ENCODE measurements at regions not wholly inside any gene's neighbourhood (a gene's known extent, or its start where the extent isn't known, plus 50 kb on each side); places are given as distances from the start of the nearest gene placed in this dataset.

GRCh38 chr18:68323921-68324320 is 391.0 kb downstream of the TMX3 start:
- no peak for TF ChIP-seq CTCF (IDR thresholded peaks at IDR 0.05; ENCODE audit: low read depth, low read length, missing control alignments)
- no peak for DNase-seq (ENCODE audit: extremely low read depth, low read depth)
- H3K4me3 ChIP-seq (replicated peaks; ENCODE audit: low read depth, low read length), result no peak overlapping the region

GRCh38 chr18:68316636-68317035 is 398.3 kb downstream of the TMX3 start:
- peak overlapping the region; percentile 16 for H3K4me3 ChIP-seq (replicated peaks; ENCODE audit: low read depth, low read length)
- no peak for TF ChIP-seq CTCF (IDR thresholded peaks at IDR 0.05; ENCODE audit: low read depth, low read length, missing control alignments)
- no peak for DNase-seq (ENCODE audit: extremely low read depth, low read depth)

- no peak overlapping the region for H3K4me3 ChIP-seq (replicated peaks; ENCODE audit: low read depth, low read length)
- peak; percentile 10 for DNase-seq (ENCODE audit: extremely low read depth, low read depth)
- TF ChIP-seq CTCF (IDR thresholded peaks at IDR 0.05; ENCODE audit: low read depth, low read length, missing control alignments), result no peak
Measured at GRCh38 chr18:68314403-68314802, 400.5 kb downstream of the TMX3 start.

GRCh38 chr18:68301441-68301840 is 413.5 kb downstream of the TMX3 start:
- TF ChIP-seq CTCF (IDR thresholded peaks at IDR 0.05; ENCODE audit: low read depth, low read length, missing control alignments), result no peak
- no peak overlapping the region for H3K4me3 ChIP-seq (replicated peaks; ENCODE audit: low read depth, low read length)
- no peak for DNase-seq (ENCODE audit: extremely low read depth, low read depth)

- DNase-seq (ENCODE audit: extremely low read depth, low read depth), result no peak
- TF ChIP-seq CTCF (IDR thresholded peaks at IDR 0.05; ENCODE audit: low read depth, low read length, missing control alignments), result no peak
- H3K4me3 ChIP-seq (replicated peaks; ENCODE audit: low read depth, low read length), result no peak overlapping the region
Measured at GRCh38 chr18:68299906-68300305, 415.0 kb downstream of the TMX3 start.

GRCh38 chr18:68298330-68298729 is 416.6 kb downstream of the TMX3 start:
- H3K4me3 ChIP-seq (replicated peaks; ENCODE audit: low read depth, low read length), result no peak overlapping the region
- no peak for TF ChIP-seq CTCF (IDR thresholded peaks at IDR 0.05; ENCODE audit: low read depth, low read length, missing control alignments)
- no peak for DNase-seq (ENCODE audit: extremely low read depth, low read depth)

- no peak for TF ChIP-seq CTCF (IDR thresholded peaks at IDR 0.05; ENCODE audit: low read depth, low read length, missing control alignments)
- H3K4me3 ChIP-seq (replicated peaks; ENCODE audit: low read depth, low read length), result no peak overlapping the region
- no peak for DNase-seq (ENCODE audit: extremely low read depth, low read depth)
Measured at GRCh38 chr18:68288408-68288807, 426.5 kb downstream of the TMX3 start.
